ENCODE measurements at regions not wholly inside any gene's neighbourhood (a gene's known extent, or its start where the extent isn't known, plus 50 kb on each side); places are given as distances from the start of the nearest gene placed in this dataset.

DNA sequence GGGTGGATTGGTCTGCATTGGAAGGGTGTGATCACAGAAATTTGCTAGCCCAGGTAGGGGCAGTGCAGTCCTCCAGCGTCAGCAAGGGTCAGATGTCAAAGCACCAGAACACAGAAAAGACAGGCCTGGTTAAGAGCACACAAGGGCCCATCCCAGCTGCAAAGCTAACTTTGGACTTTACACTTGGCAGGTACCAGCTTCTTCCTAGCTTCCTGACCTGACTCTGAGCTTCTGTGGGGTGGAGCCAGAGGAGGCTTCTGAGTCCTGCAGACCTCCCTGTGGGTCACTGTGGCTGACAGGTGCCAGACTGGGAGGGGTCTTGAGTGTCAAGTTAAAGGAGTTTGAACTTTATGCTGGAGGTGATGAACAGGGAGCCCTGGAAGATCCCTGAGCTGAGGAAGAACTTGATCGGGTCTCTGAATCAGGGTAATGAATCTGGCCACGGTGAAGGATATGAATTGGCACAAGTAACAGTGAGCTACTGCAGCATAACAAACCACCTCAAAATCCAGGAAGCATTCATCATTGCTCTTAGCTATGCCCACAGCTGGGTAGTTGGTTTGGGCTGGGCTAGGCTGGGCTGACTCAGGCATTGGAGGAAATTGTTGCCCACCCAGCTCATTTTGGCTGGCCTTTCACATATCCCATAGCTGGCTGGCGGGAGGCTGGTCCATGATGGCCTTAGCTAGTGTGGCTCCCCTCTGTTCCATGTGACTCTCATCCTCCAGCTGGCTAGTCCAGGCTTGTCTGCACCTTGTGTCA lies 63.4 kb downstream of the BARX1 start:
- no peak for TF ChIP-seq POLR2AphosphoS5 (IDR thresholded peaks at IDR 0.05)
- TF ChIP-seq POLR2A (IDR thresholded peaks at IDR 0.05): no peak
- TF ChIP-seq, protein P1, sequence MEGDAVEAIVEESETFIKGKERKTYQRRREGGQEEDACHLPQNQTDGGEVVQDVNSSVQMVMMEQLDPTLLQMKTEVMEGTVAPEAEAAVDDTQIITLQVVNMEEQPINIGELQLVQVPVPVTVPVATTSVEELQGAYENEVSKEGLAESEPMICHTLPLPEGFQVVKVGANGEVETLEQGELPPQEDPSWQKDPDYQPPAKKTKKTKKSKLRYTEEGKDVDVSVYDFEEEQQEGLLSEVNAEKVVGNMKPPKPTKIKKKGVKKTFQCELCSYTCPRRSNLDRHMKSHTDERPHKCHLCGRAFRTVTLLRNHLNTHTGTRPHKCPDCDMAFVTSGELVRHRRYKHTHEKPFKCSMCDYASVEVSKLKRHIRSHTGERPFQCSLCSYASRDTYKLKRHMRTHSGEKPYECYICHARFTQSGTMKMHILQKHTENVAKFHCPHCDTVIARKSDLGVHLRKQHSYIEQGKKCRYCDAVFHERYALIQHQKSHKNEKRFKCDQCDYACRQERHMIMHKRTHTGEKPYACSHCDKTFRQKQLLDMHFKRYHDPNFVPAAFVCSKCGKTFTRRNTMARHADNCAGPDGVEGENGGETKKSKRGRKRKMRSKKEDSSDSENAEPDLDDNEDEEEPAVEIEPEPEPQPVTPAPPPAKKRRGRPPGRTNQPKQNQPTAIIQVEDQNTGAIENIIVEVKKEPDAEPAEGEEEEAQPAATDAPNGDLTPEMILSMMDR (IDR thresholded peaks at IDR 0.05): no peak
